ENCODE measurements at regions not wholly inside any gene's neighbourhood (a gene's known extent, or its start where the extent isn't known, plus 50 kb on each side); places are given as distances from the start of the nearest gene placed in this dataset.

- no peaks in the 10 kb centered on the region for H3K9me3 ChIP-seq (ENCODE audit: insufficient read depth, low read depth)
- no peaks in the 10 kb centered on the region for H3K4me1 ChIP-seq (replicated peaks; ENCODE audit: insufficient read depth)
- H3K79me2 ChIP-seq (ENCODE audit: low read depth) = no peaks in the 10 kb centered on the region
- no peak for DNase-seq
- no TSS peak for BruUV-seq (replicated peaks)
- no peak for TF ChIP-seq CTCF (conservative IDR thresholded peaks at IDR 0.05)
- TF ChIP-seq EZH2 (IDR thresholded peaks at IDR 0.05; ENCODE audit: low read depth) = no peak
- H4K20me1 ChIP-seq (ENCODE audit: insufficient read depth) = no peaks in the 10 kb centered on the region
- CTCF ChIA-PET = no interaction called here
- no peaks in the 10 kb centered on the region for H3K27me3 ChIP-seq (ENCODE audit: insufficient read depth, low read depth)
- POLR2A ChIA-PET (ENCODE audit: unreplicated experiment) = no interaction called here
- H3F3A ChIP-seq (ENCODE audit: insufficient read depth, low read depth) = no peaks in the 10 kb centered on the region
- H3K4me3 ChIP-seq = no peak overlapping the region
- no peaks in the 10 kb centered on the region for H3K9me2 ChIP-seq (ENCODE audit: insufficient read depth)
- no peak overlapping the region for H3K4me2 ChIP-seq
- no peak overlapping the region for H3K27ac ChIP-seq
- intact Hi-C loops (cut with micrococcal nuclease; ENCODE audit: unreplicated experiment) = loop anchor here (10.0 kb wide), 1 partner anchor 1222 kb away; no protein-coding TSS in a partner anchor
- H3K36me3 ChIP-seq (ENCODE audit: low read depth) = no peaks in the 10 kb centered on the region
- no peak overlapping the region for H2AFZ ChIP-seq
Measured at GRCh38 chr13:99903140-99903539, 68.4 kb downstream of the ZIC5 start.

- Histone ChIP-seq H3F3A (ENCODE audit: insufficient read depth, low read depth) (no peaks in the 10 kb centered on the region), H2AFZ (no peak overlapping the region), H4K20me1 (ENCODE audit: insufficient read depth) (no peaks in the 10 kb centered on the region), H3K27me3 (ENCODE audit: insufficient read depth, low read depth) (no peaks in the 10 kb centered on the region), H3K36me3 (ENCODE audit: low read depth) (no peaks in the 10 kb centered on the region), H3K4me2 (no peak overlapping the region), H3K79me2 (ENCODE audit: low read depth) (no peaks in the 10 kb centered on the region), H3K4me1 (replicated peaks; ENCODE audit: insufficient read depth) (no peaks in the 10 kb centered on the region), H3K4me3 (no peak overlapping the region), H3K9me3 (ENCODE audit: insufficient read depth, low read depth) (no peaks in the 10 kb centered on the region), H3K9me2 (ENCODE audit: insufficient read depth) (no peaks in the 10 kb centered on the region), H3K27ac (no peak overlapping the region)
- ChIA-PET CTCF (no interaction called here), POLR2A (ENCODE audit: unreplicated experiment) (no interaction called here)
- no TSS peak for BruUV-seq (replicated peaks)
- no peak for DNase-seq
- intact Hi-C loops (cut with micrococcal nuclease; ENCODE audit: unreplicated experiment) = loop anchor here (10.0 kb wide), 1 partner anchor 1222 kb away; no protein-coding TSS in a partner anchor
- TF ChIP-seq EZH2 (IDR thresholded peaks at IDR 0.05; ENCODE audit: low read depth) = no peak
- TF ChIP-seq CTCF (conservative IDR thresholded peaks at IDR 0.05) = no peak
Measured at GRCh38 chr13:99902657-99903056, 68.9 kb downstream of the ZIC5 start.

DNA sequence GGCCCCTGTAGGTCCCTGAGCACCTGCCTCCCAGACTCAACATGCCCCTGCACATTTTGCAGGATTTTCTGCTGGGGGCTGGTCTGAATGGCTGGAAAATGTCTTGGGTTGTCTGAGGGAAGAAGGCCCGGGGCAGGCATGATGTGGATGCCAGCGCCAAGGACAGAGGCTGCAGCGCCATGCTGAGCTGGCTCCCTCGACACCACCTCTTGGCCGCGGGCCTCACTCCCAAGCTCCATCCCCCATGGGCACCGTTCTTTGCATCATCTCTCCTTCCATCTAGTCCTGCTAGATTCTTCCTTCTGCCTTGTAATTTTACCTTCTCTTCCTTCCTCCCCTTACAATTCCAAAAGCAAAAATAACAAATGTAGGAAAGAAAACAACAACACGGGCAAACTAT lies 70.6 kb downstream of the ZIC5 start:
- Histone ChIP-seq H3F3A (ENCODE audit: insufficient read depth, low read depth) (no peaks in the 10 kb centered on the region), H3K9me3 (ENCODE audit: insufficient read depth, low read depth) (no peaks in the 10 kb centered on the region), H4K20me1 (ENCODE audit: insufficient read depth) (no peaks in the 10 kb centered on the region), H3K9me2 (ENCODE audit: insufficient read depth) (no peaks in the 10 kb centered on the region), H3K4me2 (no peak overlapping the region), H3K36me3 (ENCODE audit: low read depth) (no peaks in the 10 kb centered on the region), H3K27me3 (ENCODE audit: insufficient read depth, low read depth) (no peaks in the 10 kb centered on the region), H2AFZ (no peak overlapping the region), H3K4me3 (no peak overlapping the region), H3K79me2 (ENCODE audit: low read depth) (no peaks in the 10 kb centered on the region), H3K4me1 (replicated peaks; ENCODE audit: insufficient read depth) (no peaks in the 10 kb centered on the region), H3K27ac (no peak overlapping the region)
- no peak for TF ChIP-seq CTCF (conservative IDR thresholded peaks at IDR 0.05)
- TF ChIP-seq EZH2 (IDR thresholded peaks at IDR 0.05; ENCODE audit: low read depth) = no peak
- intact Hi-C loops (cut with micrococcal nuclease; ENCODE audit: unreplicated experiment) = loop anchor here (1.0 to 10.0 kb wide), 2 partner anchors 613 to 1224 kb away; no protein-coding TSS in a partner anchor
- BruUV-seq (replicated peaks) = no TSS peak
- ChIA-PET POLR2A (ENCODE audit: unreplicated experiment) (interaction anchor here (0.6 kb wide), 1 partner anchor 662 kb away, joined by 9 read pairs; no protein-coding TSS in a partner anchor), CTCF (interaction anchor here (0.6 to 1.1 kb wide), 3 partner anchors 162 to 335 kb away, joined by 3 read pairs; no protein-coding TSS in a partner anchor)
- DNase-seq = no peak
